GM18873 (cell line): ENCODE measurements at regions not wholly inside any gene's neighbourhood (a gene's known extent, or its start where the extent isn't known, plus 50 kb on each side); places are given as distances from the start of the nearest gene placed in this dataset.
"Not testable (repeated sequence)": the region's sequence is repeated elsewhere in the genome, so short reads cannot be mapped to it uniquely, and the experiment has no call there.

Source experiments
- ATAC-seq: cut with Tn5 transposase; IDR thresholded peaks from one replicate; pipeline ENCODE4 v1.9.1; 2021; ENCODE audit warnings: mild to moderate bottlenecking, moderate library complexity, moderate number of reproducible peaks; ENCODE audit not compliant: unreplicated experiment, low FRiP score

DNA sequence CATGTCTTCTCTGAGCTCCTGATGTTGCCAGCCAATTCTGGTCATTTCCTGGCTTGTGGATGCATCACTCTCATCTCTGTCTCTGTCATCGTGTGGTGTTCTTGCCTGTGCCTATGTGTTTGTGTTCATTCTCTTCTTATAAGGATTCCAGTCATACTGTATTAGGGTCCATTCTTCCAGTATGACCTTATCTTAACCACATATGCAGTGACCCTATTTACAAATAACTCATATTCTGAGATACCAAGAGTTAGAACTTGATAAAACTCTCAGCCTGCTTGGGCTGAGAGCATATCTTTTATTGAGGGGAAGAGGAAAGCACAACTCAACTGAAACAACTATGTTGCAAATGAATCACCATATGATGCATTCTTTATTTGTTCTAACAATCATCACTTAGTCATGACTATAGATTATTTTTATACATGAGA, 189.0 kb upstream of the ANXA10 start:
- no peak for ATAC-seq

DNA sequence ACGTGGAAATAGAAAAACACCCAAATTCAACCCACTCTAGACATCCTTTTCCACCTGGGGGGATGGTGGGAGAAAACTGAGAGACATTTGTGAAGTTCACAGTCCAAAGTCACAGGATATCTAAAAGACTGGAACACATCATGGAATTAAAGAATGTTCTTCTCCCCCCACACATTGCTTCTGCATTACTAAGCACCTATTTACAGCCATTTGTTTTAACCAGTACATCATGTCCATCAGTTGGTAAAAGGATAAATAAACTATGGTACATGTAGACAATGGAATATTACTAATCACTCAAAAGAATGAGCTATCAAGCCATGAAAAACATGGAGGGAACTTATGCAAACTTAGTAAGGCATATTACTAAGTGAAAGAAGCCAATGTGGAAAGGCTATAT, 185.5 kb upstream of the ANXA10 start:
- no peak for ATAC-seq

DNA sequence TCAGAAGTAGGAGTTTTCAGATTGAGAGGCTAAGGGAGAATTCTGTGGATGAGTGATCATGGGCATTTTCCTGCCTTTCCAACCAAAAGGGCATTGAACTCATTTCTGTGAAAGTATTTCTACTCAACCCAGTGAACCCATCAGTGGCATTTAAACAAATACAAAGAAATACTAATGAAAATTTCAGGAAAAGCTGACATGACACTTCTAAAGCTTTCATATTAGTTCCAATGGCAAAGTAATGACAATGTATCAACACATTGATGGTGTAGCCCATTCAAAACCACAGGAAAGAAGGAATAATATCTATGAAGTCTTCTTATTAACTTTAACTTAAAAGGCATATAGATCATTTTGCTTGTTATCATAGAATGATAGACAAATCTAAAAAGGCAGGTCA, 183.5 kb upstream of the ANXA10 start:
- ATAC-seq = no peak

DNA sequence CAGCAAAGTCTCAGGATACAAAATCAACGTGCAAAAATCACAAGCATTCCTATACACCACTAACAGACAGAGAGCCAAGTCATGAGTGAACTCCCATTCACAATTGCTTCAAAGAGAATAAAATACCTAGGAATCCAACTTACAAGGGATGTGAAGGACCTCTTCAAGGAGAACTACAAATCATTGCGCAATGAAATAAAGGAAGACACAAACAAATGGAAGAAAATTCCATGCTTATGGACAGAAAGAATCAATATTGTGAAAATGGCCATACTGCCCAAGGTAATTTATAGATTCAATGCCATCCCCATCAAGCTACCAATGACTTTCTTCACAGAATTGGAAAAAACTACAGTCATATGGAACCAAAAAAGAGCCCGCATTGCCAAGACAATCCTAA, 179.8 kb upstream of the ANXA10 start:
- ATAC-seq = not testable (repeated sequence)

DNA sequence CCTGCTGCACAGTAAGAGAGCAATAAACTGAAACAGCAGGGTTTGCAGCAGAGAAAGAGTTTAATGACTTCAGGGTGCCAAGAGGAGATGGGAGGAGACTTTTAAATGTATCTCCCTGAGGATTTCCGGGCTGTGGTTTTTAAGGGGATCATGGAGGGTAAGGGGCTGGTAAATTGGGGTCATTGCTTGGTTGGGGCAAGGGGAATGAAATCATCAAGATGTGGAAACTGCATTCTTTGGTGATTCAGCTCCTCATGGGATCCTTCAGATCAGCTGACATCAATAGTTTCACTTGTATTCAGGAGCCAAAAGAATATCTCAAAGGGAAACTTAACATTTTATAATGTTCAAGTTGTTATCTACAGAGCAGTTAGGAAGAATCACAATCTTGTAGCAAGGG, 174.3 kb upstream of the ANXA10 start:
- ATAC-seq = no peak

DNA sequence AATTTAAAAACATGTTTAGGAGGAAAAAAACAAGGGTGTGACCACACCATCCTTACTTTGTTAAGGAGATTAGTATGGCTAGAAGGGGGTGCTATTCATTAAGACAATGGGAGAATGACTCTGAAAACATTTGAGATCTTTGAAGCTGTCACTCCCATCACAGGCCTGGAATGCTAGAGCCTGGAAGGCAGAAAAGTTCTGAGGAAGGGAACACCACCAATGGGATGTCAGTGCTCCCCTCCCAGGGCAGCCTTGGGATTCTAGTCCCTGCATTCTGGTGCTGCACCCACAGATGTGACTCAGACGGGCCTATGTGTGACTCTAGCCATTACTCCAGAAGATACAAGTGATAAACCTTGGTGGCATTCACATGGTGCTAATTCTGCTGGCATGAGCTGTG, 162.2 kb upstream of the ANXA10 start:
- no peak for ATAC-seq

DNA sequence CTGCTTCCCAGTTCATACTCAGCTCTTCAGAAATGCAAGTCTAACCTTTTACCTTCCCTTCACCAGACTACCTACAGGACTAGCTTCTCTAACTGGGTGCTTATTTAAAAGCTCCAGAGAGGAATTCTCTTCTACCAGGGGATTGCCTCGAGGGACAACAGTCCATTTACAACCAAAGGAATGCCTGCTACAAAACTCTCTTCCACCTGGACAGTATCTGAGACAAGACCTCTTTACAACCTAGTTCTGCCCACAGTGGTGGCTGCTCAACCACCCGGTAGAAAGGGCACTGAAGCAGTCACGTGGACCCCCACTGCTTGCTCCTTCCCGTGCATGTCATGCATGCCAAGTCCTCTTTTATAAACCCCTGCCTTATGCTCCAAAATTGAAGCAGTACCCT, 158.1 kb upstream of the ANXA10 start:
- ATAC-seq = no peak

DNA sequence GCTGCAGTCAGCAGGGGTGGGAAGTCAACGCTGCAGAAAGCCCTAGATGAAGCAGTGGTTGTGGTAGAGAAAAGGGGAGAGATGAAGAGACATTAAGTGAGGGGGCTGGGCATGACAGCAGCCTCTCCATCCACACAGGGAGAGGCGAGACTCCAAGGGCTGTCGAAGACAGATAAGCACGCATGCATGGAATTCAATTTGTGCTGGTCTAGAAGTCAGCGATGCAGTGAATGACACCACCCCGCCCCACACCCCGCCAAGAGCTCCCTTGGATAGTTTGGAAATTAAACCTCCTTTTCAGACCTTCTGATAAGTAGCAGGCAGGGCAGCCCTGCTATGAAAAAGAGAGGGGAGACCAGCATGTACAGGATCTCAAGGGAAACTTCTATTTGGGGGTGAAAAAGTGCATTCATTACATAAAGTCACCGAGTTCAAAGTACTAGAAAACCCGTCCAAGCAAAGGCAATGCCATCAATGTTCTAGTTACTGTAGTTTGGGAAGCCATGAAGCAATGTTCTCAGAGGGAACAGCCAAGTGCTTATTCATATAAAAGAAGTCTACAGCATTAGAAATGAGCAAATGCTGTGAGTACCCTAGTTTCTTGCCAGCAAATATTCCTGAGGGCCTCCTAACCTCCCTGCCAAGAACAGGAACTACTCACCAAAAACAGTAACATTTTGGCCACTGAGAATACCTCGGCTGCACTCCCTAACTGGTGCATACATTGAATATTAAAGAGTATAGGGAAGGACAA, 152.3 kb upstream of the ANXA10 start:
- ATAC-seq = no peak

DNA sequence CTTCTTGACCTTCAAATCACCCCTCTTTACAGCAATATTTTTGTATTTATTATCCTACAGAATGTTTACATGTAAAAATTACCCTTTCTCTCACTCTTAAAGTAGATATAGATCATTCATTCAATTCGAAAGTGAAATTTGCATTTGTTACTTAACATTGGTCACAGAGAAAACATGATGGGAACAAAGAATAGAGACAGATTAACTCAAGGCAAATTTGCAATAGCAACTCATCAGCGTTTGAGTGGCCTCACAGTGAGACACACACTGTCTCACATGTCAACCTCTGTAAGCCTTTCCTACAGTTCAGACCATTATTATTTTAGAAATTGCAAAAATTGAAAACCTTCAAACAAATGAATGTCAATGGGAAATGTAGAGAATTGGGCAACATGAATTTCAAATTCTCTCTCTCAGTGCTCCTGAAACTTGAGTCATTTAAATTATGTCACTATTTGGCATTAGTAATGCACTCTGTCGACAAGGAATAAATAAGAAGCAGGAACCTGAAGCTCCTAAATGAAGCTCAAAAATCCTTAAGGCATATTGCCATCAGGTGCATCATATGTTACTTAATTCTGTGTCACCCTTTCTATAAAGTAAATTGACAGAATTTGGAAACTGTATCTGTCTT, 148.3 kb upstream of the ANXA10 start:
- ATAC-seq = no peak

DNA sequence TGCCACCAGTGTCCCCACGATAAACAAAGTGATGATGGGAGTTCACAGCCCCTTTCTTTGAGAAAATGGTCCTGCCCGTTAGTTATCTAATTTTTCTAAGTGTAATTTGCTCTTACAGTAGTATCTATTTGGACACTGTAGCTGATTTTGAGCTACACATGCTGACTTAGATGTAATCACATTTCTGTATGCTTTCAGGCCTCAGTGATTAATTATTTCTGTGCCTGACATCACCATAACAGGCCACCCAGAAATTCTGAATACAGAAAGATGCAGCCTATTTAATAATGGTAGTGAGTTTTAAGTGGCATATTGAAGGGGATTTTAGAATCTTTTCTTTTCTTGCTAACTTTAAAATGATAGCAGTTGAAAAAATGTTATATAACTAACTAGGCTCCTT, 147.6 kb upstream of the ANXA10 start:
- no peak for ATAC-seq

DNA sequence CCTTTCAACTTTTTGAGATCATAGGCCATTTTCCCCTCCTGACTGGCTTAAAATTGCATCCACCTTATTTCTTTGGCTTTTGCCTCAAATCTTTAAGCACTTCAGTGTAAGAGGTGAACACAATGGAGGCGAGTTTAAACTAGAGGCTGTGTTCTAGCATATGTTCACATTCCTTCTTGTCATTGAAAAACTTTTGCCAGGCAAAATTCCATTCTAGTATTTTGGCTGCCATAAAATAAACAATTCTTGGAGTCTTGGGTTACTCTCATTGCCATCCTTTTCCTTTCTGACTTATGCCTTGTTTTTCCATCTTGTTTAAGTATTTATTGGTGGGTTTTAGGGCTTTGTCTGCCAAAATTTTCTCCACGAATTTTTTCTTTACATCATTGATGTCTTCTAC, 137.3 kb upstream of the ANXA10 start:
- no peak for ATAC-seq

DNA sequence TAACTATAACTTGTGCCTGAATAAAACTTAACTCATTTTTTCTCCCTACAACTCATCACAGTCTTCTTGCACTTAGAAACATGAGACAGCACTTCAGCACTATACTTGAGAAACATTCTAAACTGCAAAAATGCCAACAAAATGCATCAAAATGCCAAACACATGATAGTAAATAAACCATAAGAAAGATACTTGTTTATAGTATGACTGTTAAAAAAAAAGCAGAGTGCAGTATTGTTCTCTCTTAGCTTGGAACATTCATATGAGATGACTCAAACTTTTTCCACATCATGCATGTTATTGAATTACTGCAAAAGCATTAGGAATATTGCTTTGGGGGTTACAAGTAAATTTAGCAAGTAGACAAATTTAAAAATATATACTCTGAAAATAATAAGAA, 135.7 kb upstream of the ANXA10 start:
- no peak for ATAC-seq

DNA sequence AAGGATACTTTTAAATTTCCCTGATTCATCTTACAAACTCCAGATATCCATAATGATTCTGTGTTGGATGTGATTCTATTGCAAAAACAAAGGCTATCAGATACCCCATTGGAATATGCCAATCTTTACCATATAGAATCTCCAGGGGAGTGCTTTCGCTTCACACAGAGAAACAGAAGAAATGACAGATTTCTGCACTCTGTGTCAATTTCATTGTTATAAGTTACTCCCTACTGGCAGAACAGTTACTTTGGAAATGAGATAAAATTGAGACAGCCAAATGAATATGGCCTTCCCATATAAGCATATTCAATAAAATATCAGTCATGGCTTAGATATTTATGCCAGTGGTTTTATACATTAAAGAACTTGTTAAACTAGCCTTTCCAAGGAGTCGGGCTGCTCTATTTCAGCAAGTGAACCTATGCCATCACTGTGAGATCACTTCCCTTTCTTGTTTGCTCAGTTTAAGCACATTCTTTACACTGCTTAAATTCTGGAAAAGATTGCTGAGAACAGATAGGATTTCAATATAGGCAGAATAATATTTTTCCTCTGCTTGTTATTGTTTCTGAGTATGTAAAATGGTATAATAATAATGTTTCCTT, 127.5 kb upstream of the ANXA10 start:
- ATAC-seq = no peak

DNA sequence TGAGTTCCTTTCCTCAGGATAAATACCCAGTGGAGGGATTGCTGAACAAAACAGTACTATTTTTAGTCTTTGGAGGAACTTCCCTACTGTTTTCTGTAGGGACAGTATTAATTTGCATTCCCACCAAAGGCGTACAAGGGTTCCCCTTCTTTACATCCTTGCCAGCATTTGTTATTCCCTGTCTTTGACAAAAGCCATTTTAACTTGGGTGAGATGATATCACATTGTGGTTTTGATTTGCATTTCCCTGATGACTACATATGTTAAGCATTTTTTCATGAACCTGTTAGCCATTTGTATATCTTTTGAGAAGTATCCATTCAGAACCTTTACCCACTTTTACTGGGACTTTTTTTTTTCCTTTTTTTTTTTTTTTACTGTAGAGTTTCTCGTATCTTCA, 126.2 kb upstream of the ANXA10 start:
- ATAC-seq = no peak

DNA sequence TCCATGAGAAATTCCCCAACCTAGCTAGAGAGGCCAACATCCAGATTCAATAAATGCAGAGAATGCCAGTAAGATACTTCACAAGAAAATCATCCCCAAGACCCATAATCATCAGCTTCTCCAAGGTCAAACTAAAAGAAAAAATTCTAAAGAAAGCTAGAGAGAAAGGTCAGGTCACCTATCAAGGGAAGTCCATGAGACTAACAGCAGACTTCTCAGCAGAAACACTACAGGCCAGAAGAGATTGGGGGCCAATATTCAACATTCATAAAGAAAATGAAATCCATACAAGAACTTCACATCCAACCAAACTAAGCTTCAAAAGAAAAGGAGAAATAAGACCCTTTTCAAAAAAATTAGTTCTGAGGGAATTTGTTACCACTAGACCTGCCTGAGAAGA, 118.8 kb upstream of the ANXA10 start:
- ATAC-seq = no peak

DNA sequence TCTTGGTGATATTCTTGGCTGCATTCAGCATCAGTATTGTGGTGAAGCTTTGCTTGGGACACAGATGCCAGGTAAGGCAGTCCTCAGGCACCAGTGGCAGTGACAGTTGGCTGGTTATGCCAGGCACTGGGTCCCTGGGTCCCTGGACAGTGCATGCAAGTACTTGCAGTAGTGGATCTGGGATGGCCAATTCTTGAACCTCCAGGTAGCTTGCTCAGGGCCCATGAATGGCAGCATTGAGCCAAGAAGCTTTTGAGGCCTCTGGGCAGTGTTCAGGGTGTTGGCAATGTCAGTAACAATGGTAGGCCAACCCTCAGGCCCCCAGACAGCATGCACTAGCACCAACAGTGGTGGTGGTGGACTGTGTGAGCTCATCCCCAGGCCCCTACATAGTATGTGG, 106.8 kb upstream of the ANXA10 start:
- no peak for ATAC-seq

DNA sequence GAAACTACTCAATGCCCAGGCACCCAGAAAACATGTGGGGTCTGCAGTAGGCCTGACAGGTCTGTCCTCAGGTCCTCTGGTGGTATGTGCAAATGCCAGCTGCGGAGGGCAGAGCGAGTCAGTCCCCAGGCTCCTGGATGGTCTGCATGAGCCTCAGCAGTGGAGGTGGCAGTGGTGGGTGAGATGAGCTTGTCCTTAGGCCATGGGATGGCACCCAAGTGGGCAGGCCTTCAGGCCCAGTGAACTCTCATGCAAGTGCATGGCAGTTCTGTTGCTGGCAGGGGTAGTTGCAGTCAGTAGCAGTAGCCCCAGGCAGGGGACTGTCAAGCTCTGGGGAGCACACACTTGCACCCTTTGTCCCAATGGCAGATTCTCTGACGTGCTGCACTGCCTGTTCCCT, 106.3 kb upstream of the ANXA10 start:
- no peak for ATAC-seq

DNA sequence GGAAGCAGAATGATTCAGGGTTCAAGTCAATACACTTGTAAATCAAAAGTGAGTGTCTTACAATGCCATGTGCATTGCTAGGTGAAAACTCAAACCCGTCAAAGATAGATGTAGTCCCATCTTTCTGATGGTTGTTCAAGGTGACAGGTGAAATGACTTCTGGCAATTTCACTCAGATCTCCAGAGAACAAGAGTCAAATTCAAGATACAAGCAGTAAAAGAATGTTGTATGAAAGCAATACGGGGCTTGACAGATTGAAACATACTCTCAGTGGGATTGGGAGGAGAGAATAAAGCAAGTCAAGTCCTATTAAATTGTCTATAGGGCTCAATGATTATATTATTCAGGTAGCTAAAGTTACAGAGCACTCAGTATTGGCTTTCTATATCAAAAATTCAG, 105.1 kb upstream of the ANXA10 start:
- ATAC-seq = no peak

DNA sequence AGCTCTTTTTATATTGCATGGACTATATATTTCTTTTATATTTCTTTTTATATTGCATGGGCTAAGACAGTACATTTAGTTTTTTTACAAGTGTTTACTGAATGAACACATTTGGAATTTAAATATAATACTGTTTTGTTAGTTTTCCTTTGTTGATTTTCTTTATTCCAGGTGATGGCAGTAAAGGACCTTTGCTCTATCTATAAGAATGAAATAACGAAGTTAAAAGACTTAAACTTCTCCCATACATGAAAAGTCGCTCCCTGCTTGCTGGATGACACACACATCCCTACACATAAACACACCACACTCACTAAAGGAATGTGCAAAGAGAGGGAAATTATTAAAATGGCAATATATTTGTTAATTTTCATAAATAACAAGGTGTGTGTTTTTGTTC, 102.5 kb upstream of the ANXA10 start:
- no peak for ATAC-seq

DNA sequence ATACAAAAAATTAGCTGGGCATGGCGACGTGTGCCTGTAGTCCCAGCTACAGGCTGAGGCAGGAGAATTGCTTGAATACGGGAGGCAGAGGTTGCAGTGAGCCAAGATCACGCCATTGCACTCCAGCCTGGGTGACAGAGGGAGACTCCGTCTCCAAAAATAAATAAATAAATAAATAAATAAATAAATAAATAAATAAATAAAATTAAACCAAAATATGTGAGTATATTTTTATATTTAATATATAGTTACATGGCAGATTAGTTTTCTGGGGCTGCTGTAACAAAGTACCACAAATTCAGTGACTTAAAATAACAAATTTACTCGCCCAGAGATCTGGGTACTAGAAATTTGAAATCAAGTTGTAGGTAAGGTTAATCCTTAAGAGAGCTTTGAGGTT, 84.2 kb upstream of the ANXA10 start:
- ATAC-seq = not testable (repeated sequence)

DNA sequence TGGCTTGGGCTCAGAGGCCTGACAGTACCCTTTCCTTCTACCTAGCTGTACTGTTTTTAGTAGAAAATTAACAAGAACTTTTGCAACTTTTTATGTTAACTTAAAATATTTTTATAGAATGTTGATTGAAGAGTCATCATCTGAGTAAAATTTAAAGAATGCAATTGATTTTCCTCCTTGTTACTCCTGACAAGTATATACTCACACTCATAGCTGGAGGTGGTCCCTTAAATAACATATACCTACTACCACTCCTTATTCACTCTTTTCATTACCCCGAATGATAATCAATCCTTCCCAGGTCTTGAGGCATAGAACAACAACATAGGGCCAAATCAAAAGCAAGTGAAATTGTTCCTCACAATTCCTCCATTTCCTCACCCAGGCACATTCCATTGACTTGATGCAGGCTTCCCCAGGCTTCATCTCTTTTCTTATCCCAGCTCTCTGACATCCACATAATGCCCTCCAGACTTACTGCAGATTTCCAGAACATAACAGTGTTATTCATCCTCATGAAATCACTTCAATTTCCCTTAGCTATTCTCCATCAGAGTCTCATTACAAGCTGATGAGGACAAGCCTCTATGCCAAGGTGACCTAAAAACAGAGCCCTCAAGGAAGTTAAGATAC, 73.2 kb upstream of the ANXA10 start:
- no peak for ATAC-seq

DNA sequence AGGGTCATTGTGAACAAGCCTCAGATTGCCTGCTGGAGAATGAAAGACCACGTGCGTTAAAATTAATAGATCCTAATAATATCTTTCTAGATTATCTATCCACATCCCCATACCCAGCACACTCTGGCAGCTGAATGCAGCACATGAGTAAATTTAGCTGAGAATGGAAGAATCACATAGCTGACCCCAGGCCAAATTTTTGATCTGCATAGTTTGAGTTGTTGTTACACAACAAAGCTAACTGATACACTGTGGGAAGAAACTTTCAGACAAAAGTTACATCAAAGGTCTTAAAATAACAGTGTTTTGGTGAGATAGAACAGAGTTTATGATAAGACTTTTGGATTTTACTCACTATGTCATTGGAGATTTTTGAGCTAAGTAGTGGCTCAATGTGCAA, 72.4 kb upstream of the ANXA10 start:
- no peak for ATAC-seq
